Neural progenitor cell (in vitro differentiated cells): ENCODE measurements at regions not wholly inside any gene's neighbourhood (a gene's known extent, or its start where the extent isn't known, plus 50 kb on each side); places are given as distances from the start of the nearest gene placed in this dataset.

Source experiments
- EZH2 ChIP-seq: fragments of 200-600 bp; sonication (generic); IDR thresholded peaks from 2 replicates; pipeline ENCODE4 v1.6.1; 2017; ENCODE audit warnings: antibody characterized with exemption, mild to moderate bottlenecking, moderate library complexity
- EZH2phosphoT487 ChIP-seq: fragments of 200-600 bp; sonication (generic); IDR thresholded peaks from 2 replicates; pipeline ENCODE4 v1.6.1; 2017; ENCODE audit warnings: antibody characterized with exemption
- TF ChIP-seq, protein P1 (sequence below): fragments of 200-600 bp; sonication (generic); IDR thresholded peaks from 2 replicates; pipeline ENCODE4 v1.5.1; 2017; ENCODE audit warnings: antibody characterized with exemption, mild to moderate bottlenecking

DNA sequence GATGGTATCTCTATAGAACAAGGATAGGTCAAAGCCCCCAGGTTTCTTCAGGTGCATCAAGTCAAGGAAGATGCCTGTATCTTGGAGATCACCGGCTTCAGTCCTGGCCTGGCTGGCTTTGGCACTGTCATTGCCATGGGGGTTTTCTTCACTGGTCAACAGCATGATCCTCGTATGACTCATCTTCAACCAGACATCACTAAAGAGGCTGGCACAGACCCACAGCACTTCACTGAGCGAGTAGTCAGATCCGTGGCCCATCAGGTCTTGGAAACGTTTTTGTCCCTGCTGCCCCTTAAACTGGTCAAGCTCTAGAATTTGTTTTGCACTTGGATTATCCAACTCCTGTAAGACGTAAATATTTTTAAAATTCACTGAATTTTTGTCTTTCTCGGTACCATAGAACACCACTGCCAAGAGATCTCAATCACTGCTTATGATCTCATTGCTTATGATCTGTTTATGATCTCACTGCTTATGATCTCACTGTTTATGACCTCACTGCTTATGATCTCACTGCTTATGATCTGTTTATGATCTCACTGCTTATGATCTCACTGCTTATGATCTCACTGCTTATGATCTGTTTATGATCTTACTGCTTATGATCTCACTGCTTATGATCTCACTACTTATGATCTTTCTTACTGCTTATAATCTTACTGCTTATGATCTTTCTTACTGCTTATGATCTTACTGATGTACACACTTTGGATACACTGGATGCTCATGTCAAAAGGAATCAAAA, 135.2 kb downstream of the CYP26A1 start:
- TF ChIP-seq, protein P1, sequence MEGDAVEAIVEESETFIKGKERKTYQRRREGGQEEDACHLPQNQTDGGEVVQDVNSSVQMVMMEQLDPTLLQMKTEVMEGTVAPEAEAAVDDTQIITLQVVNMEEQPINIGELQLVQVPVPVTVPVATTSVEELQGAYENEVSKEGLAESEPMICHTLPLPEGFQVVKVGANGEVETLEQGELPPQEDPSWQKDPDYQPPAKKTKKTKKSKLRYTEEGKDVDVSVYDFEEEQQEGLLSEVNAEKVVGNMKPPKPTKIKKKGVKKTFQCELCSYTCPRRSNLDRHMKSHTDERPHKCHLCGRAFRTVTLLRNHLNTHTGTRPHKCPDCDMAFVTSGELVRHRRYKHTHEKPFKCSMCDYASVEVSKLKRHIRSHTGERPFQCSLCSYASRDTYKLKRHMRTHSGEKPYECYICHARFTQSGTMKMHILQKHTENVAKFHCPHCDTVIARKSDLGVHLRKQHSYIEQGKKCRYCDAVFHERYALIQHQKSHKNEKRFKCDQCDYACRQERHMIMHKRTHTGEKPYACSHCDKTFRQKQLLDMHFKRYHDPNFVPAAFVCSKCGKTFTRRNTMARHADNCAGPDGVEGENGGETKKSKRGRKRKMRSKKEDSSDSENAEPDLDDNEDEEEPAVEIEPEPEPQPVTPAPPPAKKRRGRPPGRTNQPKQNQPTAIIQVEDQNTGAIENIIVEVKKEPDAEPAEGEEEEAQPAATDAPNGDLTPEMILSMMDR, result no peak
- TF ChIP-seq EZH2phosphoT487 (no peak), EZH2 (no peak)
